ENCODE measurements at regions not wholly inside any gene's neighbourhood (a gene's known extent, or its start where the extent isn't known, plus 50 kb on each side); places are given as distances from the start of the nearest gene placed in this dataset.
"Not testable (repeated sequence)": the region's sequence is repeated elsewhere in the genome, so short reads cannot be mapped to it uniquely, and the experiment has no call there.

DNA sequence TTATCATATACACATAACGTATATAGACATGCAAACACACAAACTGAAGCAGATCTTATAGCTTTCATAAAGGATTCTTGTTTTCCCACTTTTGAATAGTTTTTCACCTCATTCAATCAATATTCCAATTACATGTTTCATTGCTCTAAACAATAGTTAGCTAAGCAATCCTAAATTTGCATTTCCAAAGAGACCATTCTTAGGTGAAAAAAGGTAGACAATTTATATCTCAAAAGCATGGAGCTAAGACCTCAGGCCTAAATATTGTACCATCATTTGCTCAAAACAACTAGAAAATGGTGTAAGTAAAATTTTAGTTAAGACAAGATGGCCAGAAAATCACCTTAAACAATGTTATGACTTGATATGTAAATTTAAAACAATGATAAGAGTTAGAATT, 1148.5 kb upstream of the DIAPH2 start:
- no peak for DNase-seq
- no peak for TF ChIP-seq POLR2A (IDR thresholded peaks at IDR 0.05)
- TF ChIP-seq, protein P1, sequence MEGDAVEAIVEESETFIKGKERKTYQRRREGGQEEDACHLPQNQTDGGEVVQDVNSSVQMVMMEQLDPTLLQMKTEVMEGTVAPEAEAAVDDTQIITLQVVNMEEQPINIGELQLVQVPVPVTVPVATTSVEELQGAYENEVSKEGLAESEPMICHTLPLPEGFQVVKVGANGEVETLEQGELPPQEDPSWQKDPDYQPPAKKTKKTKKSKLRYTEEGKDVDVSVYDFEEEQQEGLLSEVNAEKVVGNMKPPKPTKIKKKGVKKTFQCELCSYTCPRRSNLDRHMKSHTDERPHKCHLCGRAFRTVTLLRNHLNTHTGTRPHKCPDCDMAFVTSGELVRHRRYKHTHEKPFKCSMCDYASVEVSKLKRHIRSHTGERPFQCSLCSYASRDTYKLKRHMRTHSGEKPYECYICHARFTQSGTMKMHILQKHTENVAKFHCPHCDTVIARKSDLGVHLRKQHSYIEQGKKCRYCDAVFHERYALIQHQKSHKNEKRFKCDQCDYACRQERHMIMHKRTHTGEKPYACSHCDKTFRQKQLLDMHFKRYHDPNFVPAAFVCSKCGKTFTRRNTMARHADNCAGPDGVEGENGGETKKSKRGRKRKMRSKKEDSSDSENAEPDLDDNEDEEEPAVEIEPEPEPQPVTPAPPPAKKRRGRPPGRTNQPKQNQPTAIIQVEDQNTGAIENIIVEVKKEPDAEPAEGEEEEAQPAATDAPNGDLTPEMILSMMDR (IDR thresholded peaks at IDR 0.05) = no peak
- Histone ChIP-seq H3K4me1 (no peaks in the 10 kb centered on the region), H3K4me3 (no peak overlapping the region), H3K27ac (no peak overlapping the region), H3K27me3 (no peaks in the 10 kb centered on the region), H3K9me3 (no peaks in the 10 kb centered on the region), H3K36me3 (ENCODE audit: low read depth, missing control alignments) (no peaks in the 10 kb centered on the region)
- intact Hi-C loops (cut with DNase I; ENCODE audit: low total_unique reads) = no loop called here
- WGBS, 2 donors = 80 to 93% methylated on average over 1 of the region's 1 CpG

DNA sequence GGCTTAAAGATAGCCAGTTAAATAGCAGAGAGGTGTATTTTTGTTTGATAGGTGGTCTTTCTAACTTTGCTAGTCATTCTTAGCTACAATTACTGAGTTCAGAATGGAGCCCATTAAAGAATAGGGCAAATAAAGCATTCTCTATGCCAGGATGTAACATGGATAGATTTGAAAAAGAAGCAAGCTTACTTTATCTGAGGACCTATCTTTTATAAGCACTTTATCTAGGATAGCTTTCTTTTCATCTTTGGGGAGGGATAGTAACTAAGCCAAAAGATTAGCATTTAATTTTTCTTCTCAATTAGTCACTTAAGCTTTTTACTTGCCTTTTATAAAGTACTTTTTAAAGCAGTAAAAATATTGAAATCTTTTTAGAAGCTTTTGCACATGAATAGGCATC, 1148.0 kb upstream of the DIAPH2 start:
- Histone ChIP-seq H3K4me3 (no peak overlapping the region), H3K4me1 (no peaks in the 10 kb centered on the region), H3K9me3 (no peaks in the 10 kb centered on the region), H3K27ac (no peak overlapping the region), H3K36me3 (ENCODE audit: low read depth, missing control alignments) (no peaks in the 10 kb centered on the region), H3K27me3 (no peaks in the 10 kb centered on the region)
- intact Hi-C loops (cut with DNase I; ENCODE audit: low total_unique reads) = no loop called here
- DNase-seq = no peak
- no peak for TF ChIP-seq POLR2A (IDR thresholded peaks at IDR 0.05)
- TF ChIP-seq, protein P1 (IDR thresholded peaks at IDR 0.05) = no peak

DNA sequence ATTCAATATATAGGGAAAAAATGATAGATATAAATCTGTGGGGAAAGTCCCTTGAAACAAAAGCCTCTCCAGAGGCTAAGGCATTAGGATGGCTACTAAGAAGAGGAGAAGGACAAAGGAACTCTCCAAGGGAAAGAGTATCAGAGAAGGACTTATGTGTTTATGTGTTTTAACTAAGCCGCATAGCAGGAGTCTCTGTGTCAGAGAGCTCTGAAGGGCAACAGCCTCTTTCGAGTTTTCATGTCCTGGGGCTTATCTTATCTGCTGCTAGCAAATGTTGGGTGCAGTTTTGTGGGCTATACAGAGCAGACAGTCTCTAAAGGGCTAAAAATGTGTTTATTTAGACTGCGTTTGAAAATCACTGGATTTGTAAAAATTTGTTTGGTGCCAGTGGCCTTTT, 1145.6 kb upstream of the DIAPH2 start:
- DNase-seq = no peak
- Histone ChIP-seq H3K27me3 (no peaks in the 10 kb centered on the region), H3K27ac (no peak overlapping the region), H3K4me1 (no peaks in the 10 kb centered on the region), H3K4me3 (no peak overlapping the region), H3K36me3 (ENCODE audit: low read depth, missing control alignments) (no peaks in the 10 kb centered on the region), H3K9me3 (no peaks in the 10 kb centered on the region)
- 34 to 38% methylated on average over 3 of the region's 3 CpGs for WGBS, 2 donors
- intact Hi-C loops (cut with DNase I; ENCODE audit: low total_unique reads) = no loop called here
- no peak for TF ChIP-seq POLR2A (IDR thresholded peaks at IDR 0.05)

DNA sequence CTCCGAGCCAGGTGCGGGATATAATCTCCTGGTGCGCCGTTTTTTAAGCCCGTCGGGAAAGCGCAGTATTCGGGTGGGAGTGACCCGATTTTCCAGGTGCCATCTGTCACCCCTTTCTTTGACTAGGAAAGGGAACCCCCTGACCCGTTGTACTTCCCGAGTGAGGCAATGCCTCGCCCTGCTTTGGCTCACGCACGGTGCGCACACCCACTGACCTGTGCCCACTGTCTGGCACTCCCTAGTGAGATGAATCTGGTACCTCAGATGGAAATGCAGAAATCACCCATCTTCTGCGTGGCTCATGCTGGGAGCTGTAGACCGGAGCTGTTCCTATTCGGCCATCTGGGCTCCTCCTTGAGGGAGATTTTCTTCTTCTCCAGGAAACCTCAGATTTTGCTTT, 1135.1 kb upstream of the DIAPH2 start:
- H3K9me3 ChIP-seq; H3K27ac ChIP-seq; H3K4me3 ChIP-seq; H3K27me3 ChIP-seq; H3K4me1 ChIP-seq; intact Hi-C loops (cut with DNase I; ENCODE audit: low total_unique reads); H3K36me3 ChIP-seq (ENCODE audit: low read depth, missing control alignments); DNase-seq: not testable (repeated sequence)
- WGBS, 2 donors = 87 to 90% methylated on average over 8 to 17 of the region's 18 CpGs

DNA sequence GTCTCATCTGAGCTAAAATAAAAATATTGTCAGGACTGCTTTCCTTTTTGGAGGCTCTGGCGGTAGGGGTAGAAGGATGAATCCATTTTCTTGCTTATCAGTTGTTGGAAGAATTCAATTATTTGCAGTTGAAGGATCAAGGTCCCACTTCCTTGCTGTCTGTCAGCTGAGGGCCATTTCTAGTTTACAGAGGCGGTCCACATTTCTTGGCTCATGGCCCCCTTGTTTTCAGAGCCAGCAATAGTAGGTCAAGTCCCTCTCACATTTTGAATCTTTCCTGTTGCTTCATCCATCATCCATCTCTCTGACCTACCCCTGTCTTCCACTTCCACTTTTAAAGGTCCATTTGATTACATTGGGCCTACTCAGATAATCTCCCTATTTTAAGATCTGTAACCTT, 1099.3 kb upstream of the DIAPH2 start:
- intact Hi-C loops (cut with DNase I; ENCODE audit: low total_unique reads) = no loop called here
- no peak overlapping the region for H3K4me3 ChIP-seq
- H3K27ac ChIP-seq = no peak overlapping the region
- H3K36me3 ChIP-seq (ENCODE audit: low read depth, missing control alignments) = no peaks in the 10 kb centered on the region
- H3K9me3 ChIP-seq = no peaks in the 10 kb centered on the region
- TF ChIP-seq, protein P1 (IDR thresholded peaks at IDR 0.05) = no peak
- TF ChIP-seq POLR2A (IDR thresholded peaks at IDR 0.05) = no peak
- H3K4me1 ChIP-seq = no peaks in the 10 kb centered on the region
- no peaks in the 10 kb centered on the region for H3K27me3 ChIP-seq
- DNase-seq = no peak
- WGBS, 2 donors = 76 to 82% methylated on average over 2 of the region's 2 CpGs

DNA sequence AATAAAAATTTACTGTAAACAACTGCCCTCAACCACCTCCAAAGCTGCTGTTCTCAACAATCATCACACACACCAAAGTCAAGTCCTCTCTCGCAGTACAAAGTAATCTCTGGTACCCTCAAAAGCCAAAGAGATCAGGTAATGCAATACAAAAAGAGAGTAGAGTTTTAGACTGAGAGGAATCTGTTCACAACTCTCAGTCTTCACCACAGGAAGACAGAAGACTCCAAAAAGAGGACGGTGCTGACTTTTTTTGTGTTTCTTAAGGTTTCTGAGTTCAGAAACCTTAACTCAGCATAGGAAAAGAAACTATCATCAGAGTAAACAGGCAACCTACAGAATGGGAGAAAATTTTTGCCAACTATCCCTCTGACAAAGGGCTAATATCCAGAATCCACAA, 1072.3 kb upstream of the DIAPH2 start:
- Histone ChIP-seq H3K4me3 (no peak overlapping the region), H3K9me3 (no peaks in the 10 kb centered on the region), H3K36me3 (ENCODE audit: low read depth, missing control alignments) (no peaks in the 10 kb centered on the region), H3K27me3 (no peaks in the 10 kb centered on the region), H3K27ac (no peak overlapping the region), H3K4me1 (no peaks in the 10 kb centered on the region)
- 70 to 72% methylated on average over 2 of the region's 2 CpGs for WGBS, 2 donors
- intact Hi-C loops (cut with DNase I; ENCODE audit: low total_unique reads) = no loop called here
- TF ChIP-seq POLR2A (IDR thresholded peaks at IDR 0.05) = no peak
- DNase-seq = no peak
